ENCODE measurements at regions not wholly inside any gene's neighbourhood (a gene's known extent, or its start where the extent isn't known, plus 50 kb on each side); places are given as distances from the start of the nearest gene placed in this dataset.
"Not testable (repeated sequence)": the region's sequence is repeated elsewhere in the genome, so short reads cannot be mapped to it uniquely, and the experiment has no call there.

DNA sequence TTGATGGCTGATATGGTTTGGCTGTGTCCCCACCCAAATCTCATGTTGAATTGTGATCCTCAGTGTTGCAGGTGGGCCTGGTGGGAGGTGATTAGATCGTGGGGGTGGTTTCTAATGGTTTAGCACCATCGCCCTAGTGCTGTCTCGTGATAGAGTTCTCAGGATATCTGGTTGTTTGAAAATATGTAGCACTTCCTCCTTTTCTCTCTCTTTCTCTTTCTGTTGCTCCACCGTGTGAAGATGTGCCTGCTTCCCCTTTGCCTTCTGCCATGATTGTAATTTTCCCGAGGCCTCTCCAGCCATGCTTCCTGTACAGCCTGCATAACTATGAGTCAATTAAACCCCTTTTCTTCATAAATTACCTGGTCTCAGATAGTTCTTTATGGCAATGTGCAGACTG, 111.6 kb downstream of the SREK1 start:
- 91 to 95% methylated on average over 5 of the region's 5 CpGs for WGBS, 2 experiments
- no peak overlapping the region for H3K4me3 ChIP-seq (ENCODE audit: insufficient read depth, low read depth, low read length)
- no peaks in the 10 kb centered on the region for H3K9me3 ChIP-seq (ENCODE audit: control insufficient read depth, low read length)
- no peak overlapping the region for H3K27ac ChIP-seq (ENCODE audit: insufficient read depth, low read depth, low read length, poor library complexity, severe bottlenecking)
- H3K36me3 ChIP-seq (ENCODE audit: control insufficient read depth, insufficient read depth, low read length) = no peaks in the 10 kb centered on the region
- H3K4me1 ChIP-seq (ENCODE audit: control insufficient read depth, insufficient read depth, low read length) = no peaks in the 10 kb centered on the region
- H3K27me3 ChIP-seq (ENCODE audit: control insufficient read depth, insufficient read depth, low read length, poor library complexity, severe bottlenecking) = no peaks in the 10 kb centered on the region

DNA sequence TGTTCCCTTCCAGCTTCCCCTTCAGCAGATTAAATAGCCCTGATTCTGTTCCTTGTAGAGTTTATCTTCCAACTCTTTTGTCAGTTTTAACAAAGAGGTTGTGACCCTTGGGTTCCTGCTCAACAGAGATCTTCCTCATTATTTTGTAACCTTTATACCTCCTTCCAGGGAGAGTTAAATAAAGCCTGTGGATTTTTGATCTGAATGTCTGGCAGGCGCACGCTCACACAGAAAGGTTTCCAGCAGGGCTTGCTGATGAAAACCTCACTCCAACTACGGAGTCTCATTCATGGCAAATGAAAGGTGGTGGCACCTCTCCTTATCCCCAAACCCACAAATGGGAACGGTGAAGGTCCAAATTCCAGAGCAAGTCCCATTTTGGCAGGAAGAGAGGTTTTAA, 129.0 kb downstream of the SREK1 start:
- Histone ChIP-seq H3K9me3 (ENCODE audit: control insufficient read depth, low read length) (no peaks in the 10 kb centered on the region), H3K4me1 (ENCODE audit: control insufficient read depth, insufficient read depth, low read length) (no peaks in the 10 kb centered on the region), H3K27me3 (ENCODE audit: control insufficient read depth, insufficient read depth, low read length, poor library complexity, severe bottlenecking) (no peaks in the 10 kb centered on the region), H3K36me3 (ENCODE audit: control insufficient read depth, insufficient read depth, low read length) (no peaks in the 10 kb centered on the region), H3K4me3 (ENCODE audit: insufficient read depth, low read depth, low read length) (no peak overlapping the region), H3K27ac (ENCODE audit: insufficient read depth, low read depth, low read length, poor library complexity, severe bottlenecking) (no peak overlapping the region)
- WGBS, 2 experiments = 43% methylated on average over 4 of the region's 4 CpGs

DNA sequence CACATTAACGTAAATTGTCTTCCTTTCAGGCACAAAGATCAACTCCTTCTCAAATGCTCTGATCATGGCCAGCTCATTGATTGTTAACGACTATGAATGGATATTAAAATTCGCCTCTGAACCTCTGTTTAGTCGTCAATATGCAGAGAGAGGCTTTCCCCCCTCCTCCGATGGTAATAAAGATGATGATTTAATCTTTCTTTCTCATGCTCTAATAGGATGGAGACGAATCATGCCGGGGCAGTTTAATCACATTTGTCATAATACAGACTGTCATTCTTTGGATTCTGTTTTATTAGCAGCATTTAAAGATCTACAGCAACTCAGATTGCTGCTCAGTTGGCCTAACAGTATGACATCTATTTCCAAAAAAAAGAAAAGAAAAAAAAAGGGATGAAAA, 132.9 kb downstream of the SREK1 start:
- Histone ChIP-seq H3K27ac (ENCODE audit: insufficient read depth, low read depth, low read length, poor library complexity, severe bottlenecking) (no peak overlapping the region), H3K4me3 (ENCODE audit: insufficient read depth, low read depth, low read length) (no peak overlapping the region), H3K27me3 (ENCODE audit: control insufficient read depth, insufficient read depth, low read length, poor library complexity, severe bottlenecking) (no peaks in the 10 kb centered on the region), H3K9me3 (ENCODE audit: control insufficient read depth, low read length) (no peaks in the 10 kb centered on the region), H3K36me3 (ENCODE audit: control insufficient read depth, insufficient read depth, low read length) (no peaks in the 10 kb centered on the region), H3K4me1 (ENCODE audit: control insufficient read depth, insufficient read depth, low read length) (no peaks in the 10 kb centered on the region)
- WGBS, 2 experiments = 93 to 96% methylated on average over 5 to 7 of the region's 7 CpGs

DNA sequence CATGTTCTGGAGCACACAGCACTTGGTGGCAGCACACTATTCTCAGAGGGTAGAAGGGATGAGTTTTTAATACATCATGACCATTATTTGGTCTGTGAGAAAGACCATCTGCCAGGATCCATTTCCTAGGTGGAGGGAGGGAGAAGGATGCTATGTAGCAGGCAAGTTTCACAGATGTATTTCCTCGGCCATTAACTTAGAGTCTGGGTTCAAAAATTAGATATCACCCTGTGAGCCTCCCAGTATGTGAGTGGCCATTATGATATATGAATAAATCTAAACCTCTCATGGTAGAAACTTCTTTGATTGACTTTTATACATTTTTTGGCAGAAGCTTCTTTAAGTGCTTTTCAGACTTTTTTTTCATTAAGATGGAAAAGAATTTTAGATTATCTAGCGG, 133.9 kb downstream of the SREK1 start:
- H3K4me3 ChIP-seq (ENCODE audit: insufficient read depth, low read depth, low read length) = no peak overlapping the region
- no peak overlapping the region for H3K27ac ChIP-seq (ENCODE audit: insufficient read depth, low read depth, low read length, poor library complexity, severe bottlenecking)
- no peaks in the 10 kb centered on the region for H3K9me3 ChIP-seq (ENCODE audit: control insufficient read depth, low read length)
- H3K36me3 ChIP-seq (ENCODE audit: control insufficient read depth, insufficient read depth, low read length) = no peaks in the 10 kb centered on the region
- 95 to 98% methylated on average over 2 of the region's 2 CpGs for WGBS, 2 experiments
- no peaks in the 10 kb centered on the region for H3K4me1 ChIP-seq (ENCODE audit: control insufficient read depth, insufficient read depth, low read length)
- no peaks in the 10 kb centered on the region for H3K27me3 ChIP-seq (ENCODE audit: control insufficient read depth, insufficient read depth, low read length, poor library complexity, severe bottlenecking)

DNA sequence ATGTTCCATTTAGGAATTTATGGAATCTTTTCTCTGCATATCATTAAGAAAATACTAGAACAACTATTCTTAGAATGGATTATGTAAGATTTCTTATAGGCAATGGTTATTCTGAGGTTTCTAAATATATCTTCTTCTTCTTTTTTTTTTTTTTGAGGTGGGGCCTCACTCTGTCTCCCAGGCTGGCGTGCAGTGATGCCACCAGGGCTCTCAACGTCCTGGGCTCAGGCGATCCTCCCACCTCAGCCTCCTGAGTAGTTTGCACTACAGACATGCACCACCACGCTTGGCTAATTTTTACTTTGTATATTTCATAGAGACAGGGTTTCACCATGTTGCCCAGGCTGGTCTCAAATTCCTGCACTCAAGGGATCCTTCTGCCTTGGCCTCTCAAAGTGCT, 137.2 kb downstream of the SREK1 start:
- no peak overlapping the region for H3K27ac ChIP-seq (ENCODE audit: insufficient read depth, low read depth, low read length, poor library complexity, severe bottlenecking)
- no peak overlapping the region for H3K4me3 ChIP-seq (ENCODE audit: insufficient read depth, low read depth, low read length)
- H3K27me3 ChIP-seq (ENCODE audit: control insufficient read depth, insufficient read depth, low read length, poor library complexity, severe bottlenecking) = no peaks in the 10 kb centered on the region
- H3K36me3 ChIP-seq (ENCODE audit: control insufficient read depth, insufficient read depth, low read length) = no peaks in the 10 kb centered on the region
- 91 to 93% methylated on average over 4 of the region's 4 CpGs for WGBS, 2 experiments
- no peaks in the 10 kb centered on the region for H3K9me3 ChIP-seq (ENCODE audit: control insufficient read depth, low read length)
- H3K4me1 ChIP-seq (ENCODE audit: control insufficient read depth, insufficient read depth, low read length) = no peaks in the 10 kb centered on the region

DNA sequence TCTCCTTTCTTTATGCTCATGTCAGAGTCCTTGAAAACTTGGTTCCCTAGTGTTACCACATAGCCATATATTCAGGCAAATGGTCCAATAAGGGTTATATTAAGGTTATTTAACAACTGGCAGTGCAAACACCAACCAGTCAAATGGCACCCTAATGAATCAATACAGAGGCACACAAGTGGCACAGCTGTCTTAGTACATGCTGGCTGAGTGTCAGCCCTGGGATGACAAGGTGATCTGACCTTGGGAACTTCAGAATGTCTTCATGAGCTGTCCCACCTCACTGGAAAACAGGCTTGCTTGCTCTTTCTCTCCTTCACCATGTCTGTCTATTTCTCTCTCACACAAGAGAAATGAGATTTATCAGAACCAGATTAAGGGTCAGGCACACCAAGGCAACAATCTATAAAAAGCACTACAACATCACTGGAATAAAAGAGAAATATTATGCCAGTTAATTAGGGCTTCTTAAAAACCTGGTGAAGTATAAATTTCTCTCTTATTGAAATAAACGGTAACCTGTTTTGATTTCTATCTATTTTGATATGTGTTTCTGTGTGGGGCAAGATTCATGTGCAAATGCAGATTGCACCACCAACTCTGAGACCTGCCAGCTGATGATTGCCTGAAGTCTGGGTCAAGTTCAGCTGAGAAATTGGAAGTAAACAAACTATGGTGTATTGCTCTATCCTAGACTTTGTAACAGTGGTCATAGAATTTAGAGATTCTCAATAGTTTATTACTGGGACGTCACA, 140.7 kb downstream of the SREK1 start:
- no peaks in the 10 kb centered on the region for H3K36me3 ChIP-seq (ENCODE audit: control insufficient read depth, insufficient read depth, low read length)
- no peaks in the 10 kb centered on the region for H3K4me1 ChIP-seq (ENCODE audit: control insufficient read depth, insufficient read depth, low read length)
- H3K27me3 ChIP-seq (ENCODE audit: control insufficient read depth, insufficient read depth, low read length, poor library complexity, severe bottlenecking) = no peaks in the 10 kb centered on the region
- no peak overlapping the region for H3K27ac ChIP-seq (ENCODE audit: insufficient read depth, low read depth, low read length, poor library complexity, severe bottlenecking)
- no peaks in the 10 kb centered on the region for H3K9me3 ChIP-seq (ENCODE audit: control insufficient read depth, low read length)
- H3K4me3 ChIP-seq (ENCODE audit: insufficient read depth, low read depth, low read length) = no peak overlapping the region
- WGBS, 2 experiments = 89% methylated on average over 2 of the region's 2 CpGs

DNA sequence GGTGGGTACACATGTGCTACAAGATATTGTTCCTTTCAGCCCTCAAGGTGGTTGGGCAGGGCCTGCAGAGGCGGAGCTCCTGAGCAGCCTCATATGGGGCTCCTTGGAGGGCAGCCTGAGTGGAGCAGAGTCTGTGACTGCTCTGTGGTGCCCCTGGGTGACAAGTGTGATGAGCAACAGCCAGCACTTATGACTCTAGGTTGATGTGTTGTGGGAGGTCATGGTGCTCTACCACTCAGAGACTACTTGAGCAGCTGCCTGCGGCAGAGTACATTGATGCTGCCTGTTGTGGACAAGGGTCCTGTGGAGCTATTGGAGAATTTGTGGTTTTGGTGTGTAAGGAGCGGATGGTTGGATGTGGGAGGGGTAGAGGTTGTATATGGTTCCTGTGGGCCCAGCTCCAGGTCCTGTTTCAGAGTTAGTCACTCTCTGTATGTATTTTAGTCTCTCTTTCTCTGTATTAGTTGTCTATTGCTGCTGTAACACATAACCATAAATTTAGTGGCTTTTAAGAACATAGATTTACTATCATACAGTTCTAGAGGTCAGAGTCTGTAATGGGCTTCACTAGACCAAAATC, 141.3 kb downstream of the SREK1 start:
- 92 to 95% methylated on average over 3 of the region's 3 CpGs for WGBS, 2 experiments
- Histone ChIP-seq H3K9me3 (ENCODE audit: control insufficient read depth, low read length) (no peaks in the 10 kb centered on the region), H3K27me3 (ENCODE audit: control insufficient read depth, insufficient read depth, low read length, poor library complexity, severe bottlenecking) (no peaks in the 10 kb centered on the region), H3K36me3 (ENCODE audit: control insufficient read depth, insufficient read depth, low read length) (no peaks in the 10 kb centered on the region), H3K27ac (ENCODE audit: insufficient read depth, low read depth, low read length, poor library complexity, severe bottlenecking) (no peak overlapping the region), H3K4me1 (ENCODE audit: control insufficient read depth, insufficient read depth, low read length) (no peaks in the 10 kb centered on the region), H3K4me3 (ENCODE audit: insufficient read depth, low read depth, low read length) (no peak overlapping the region)

DNA sequence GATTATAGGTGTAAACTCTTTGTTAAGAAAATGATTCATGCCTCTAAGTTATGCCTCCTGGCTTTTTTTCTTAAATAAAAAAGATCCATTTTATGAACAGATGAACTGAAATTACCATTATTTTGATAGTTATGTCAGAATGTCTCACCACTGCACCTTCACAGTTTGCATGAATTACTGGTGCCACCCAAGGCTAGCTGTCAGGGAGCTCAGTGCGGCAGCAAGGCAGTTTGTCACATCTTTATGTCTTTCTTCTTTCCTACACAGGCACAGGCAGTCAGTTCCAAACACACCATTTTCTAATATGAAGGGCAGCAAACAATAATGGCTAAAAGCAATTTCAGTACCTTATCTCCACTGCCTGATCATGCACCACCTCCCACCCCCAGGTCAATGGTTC, 147.7 kb downstream of the SREK1 start:
- Histone ChIP-seq H3K9me3 (ENCODE audit: control insufficient read depth, low read length) (no peaks in the 10 kb centered on the region), H3K27ac (ENCODE audit: insufficient read depth, low read depth, low read length, poor library complexity, severe bottlenecking) (no peak overlapping the region), H3K27me3 (ENCODE audit: control insufficient read depth, insufficient read depth, low read length, poor library complexity, severe bottlenecking) (no peaks in the 10 kb centered on the region), H3K4me3 (ENCODE audit: insufficient read depth, low read depth, low read length) (no peak overlapping the region), H3K4me1 (ENCODE audit: control insufficient read depth, insufficient read depth, low read length) (no peaks in the 10 kb centered on the region), H3K36me3 (ENCODE audit: control insufficient read depth, insufficient read depth, low read length) (no peaks in the 10 kb centered on the region)
- WGBS, 2 experiments = 94 to 98% methylated on average over 1 of the region's 1 CpG

DNA sequence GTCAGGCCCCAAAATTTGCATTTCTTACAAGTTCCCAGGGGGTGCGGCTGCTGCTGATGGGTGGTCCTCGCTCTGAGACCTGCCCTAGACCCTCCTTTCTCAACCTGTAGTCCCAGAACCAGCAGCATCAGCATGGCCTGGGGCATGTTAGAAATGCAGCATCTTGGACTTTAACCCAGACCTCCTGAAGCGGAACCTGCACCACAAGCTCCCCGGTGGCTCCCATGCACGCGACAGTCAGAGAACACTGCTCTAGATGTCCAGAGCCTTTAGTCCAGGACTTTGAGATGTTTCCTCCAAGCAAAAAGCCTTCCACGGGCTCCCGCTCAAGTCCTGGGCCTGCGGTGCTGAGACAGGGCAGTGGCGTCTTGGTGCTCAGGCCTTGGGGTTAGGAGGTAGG, 149.8 kb downstream of the SREK1 start:
- WGBS, 2 experiments = 94 to 95% methylated on average over 10 of the region's 10 CpGs
- H3K9me3 ChIP-seq (ENCODE audit: control insufficient read depth, low read length); H3K27ac ChIP-seq (ENCODE audit: insufficient read depth, low read depth, low read length, poor library complexity, severe bottlenecking); H3K4me1 ChIP-seq (ENCODE audit: control insufficient read depth, insufficient read depth, low read length); H3K4me3 ChIP-seq (ENCODE audit: insufficient read depth, low read depth, low read length); H3K36me3 ChIP-seq (ENCODE audit: control insufficient read depth, insufficient read depth, low read length); H3K27me3 ChIP-seq (ENCODE audit: control insufficient read depth, insufficient read depth, low read length, poor library complexity, severe bottlenecking): not testable (repeated sequence)

DNA sequence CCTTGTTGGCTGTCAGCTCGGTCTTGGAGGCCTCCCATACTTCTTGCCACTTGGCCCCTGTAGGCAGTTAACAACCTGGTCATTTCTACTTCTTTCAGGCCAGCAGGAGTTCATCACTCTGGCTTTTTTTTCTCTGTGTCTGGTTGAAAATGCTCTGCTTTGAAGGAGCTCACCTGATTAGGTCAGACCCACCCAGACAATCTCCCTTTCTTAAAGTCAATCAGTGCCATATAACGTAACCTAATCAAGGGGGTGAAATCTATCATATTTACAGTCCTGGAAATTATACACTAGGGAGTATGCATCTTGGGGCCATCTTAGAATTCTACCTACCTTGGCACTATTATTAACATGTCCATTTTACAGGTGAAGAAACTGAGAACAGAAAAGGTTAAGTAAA, 155.4 kb downstream of the SREK1 start:
- Histone ChIP-seq H3K4me3 (ENCODE audit: insufficient read depth, low read depth, low read length) (no peak overlapping the region), H3K27ac (ENCODE audit: insufficient read depth, low read depth, low read length, poor library complexity, severe bottlenecking) (no peak overlapping the region), H3K4me1 (ENCODE audit: control insufficient read depth, insufficient read depth, low read length) (no peaks in the 10 kb centered on the region), H3K9me3 (ENCODE audit: control insufficient read depth, low read length) (no peaks in the 10 kb centered on the region), H3K27me3 (ENCODE audit: control insufficient read depth, insufficient read depth, low read length, poor library complexity, severe bottlenecking) (no peaks in the 10 kb centered on the region), H3K36me3 (ENCODE audit: control insufficient read depth, insufficient read depth, low read length) (no peaks in the 10 kb centered on the region)
- 94 to 99% methylated on average over 2 of the region's 2 CpGs for WGBS, 2 experiments

Data from ectodermal cell (in vitro differentiated cells).